ENCODE measurements at regions not wholly inside any gene's neighbourhood (a gene's known extent, or its start where the extent isn't known, plus 50 kb on each side); places are given as distances from the start of the nearest gene placed in this dataset.

GRCh38 chr22:42217752-42218280 is 52.6 kb downstream of the TCF20 start:
- TF ChIP-seq POLR2AphosphoS5 (IDR thresholded peaks at IDR 0.05; ENCODE audit: insufficient read depth in 1 of 2, low read depth in 1 of 2), result no peak
- TF ChIP-seq CTCF (IDR thresholded peaks at IDR 0.05), result no peak
- TF ChIP-seq POLR2A (IDR thresholded peaks at IDR 0.05), result no peak
- peaks cover 0 to 25% of the 10 kb centered on the region in 2 donors for H3K36me3 ChIP-seq
- DNase-seq (ENCODE audit: extremely low spot score in 2 of 2), result no peak
- no peaks in the 10 kb centered on the region for H3K27me3 ChIP-seq
- intact Hi-C loops (cut with DNase I), result no loop called here
- H3K27ac ChIP-seq, result no peak overlapping the region
- no peak overlapping the region for H3K4me3 ChIP-seq
- H3K9me3 ChIP-seq, result no peaks in the 10 kb centered on the region
- peaks cover 21% of the 10 kb centered on the region for H3K4me1 ChIP-seq

DNA sequence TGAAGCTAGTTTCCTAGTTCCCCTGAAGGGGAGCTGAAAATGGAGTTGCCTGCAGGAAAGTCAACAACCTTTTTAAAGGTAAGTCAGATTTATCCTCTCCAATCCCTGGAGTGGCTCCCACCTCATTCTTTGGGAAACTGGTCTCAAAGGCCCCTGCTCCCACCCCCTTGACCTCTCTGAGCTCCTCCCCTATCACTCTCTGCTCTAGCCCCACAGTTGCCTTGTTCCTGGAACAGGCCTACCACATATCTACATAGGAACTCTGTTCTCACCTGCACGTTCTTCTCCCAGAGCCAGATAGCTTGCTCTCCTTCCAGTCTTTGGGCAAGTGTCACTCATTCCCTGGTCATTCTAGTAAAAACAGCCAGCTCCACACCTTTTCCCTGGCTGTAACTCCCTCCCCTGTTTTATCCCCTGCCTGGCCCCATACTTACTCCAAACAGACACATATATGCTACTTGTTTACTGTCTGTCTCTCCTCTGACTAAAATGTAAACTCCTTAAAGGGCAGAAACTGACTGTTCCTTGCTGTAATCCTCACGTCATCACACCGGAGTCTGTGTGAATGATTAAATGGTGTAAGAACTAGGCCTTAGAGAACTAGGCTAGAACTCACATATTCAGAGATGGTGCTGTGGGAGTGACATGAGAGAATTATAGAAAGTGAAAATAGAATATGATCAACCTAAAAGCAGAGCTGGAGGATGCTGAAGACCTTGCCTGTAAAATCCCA is 53.3 kb downstream of the TCF20 start:
- Histone ChIP-seq H3K27ac (no peak overlapping the region), H3K27me3 (no peaks in the 10 kb centered on the region), H3K9me3 (no peaks in the 10 kb centered on the region), H3K4me3 (no peak overlapping the region), H3K4me1 (peaks cover 15% of the 10 kb centered on the region), H3K36me3 (peaks cover 0 to 32% of the 10 kb centered on the region in 2 donors)
- intact Hi-C loops (cut with DNase I), result no loop called here
- TF ChIP-seq POLR2A (IDR thresholded peaks at IDR 0.05), result no peak
- TF ChIP-seq POLR2AphosphoS5 (IDR thresholded peaks at IDR 0.05; ENCODE audit: insufficient read depth in 1 of 2, low read depth in 1 of 2), result no peak
- TF ChIP-seq CTCF (IDR thresholded peaks at IDR 0.05), result no peak
- no peak for DNase-seq (ENCODE audit: extremely low spot score in 2 of 2)

DNA sequence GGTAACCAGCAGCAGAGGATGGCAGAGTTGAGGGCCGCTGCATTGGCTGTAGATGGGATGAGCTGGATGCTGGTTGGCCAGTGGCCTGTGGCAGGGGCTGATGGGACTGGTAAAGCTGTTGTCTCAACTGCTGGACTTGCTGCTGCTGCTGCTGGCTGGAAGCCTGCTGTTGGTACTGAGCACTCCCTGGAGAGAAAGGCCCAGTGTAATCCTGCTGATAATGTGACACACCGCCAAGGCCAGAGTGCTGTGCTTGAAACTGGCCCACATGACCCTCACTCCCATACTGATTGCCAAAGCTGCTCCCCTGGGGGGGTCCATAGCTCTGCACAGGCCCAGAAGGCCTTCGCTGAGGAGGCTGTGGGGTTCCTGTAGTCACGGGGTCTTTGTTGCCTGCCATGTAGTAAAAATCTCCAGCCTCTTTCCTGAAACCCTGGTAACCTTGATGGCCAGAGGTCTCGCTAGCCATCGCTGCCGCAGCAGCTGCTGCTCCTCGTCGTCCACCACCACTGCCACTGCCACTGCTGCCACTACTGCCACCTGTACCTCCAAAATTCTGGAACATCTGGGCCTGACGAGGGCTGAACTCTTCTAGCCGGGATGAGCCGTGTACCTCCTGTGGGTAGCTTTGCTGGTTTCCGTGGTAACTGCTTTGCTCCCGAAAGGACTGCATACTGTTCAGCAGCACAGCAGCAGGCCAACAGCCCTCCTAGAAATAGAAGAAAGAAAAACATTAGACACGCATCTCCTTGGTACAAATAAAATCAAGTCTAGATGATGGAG is 55.6 kb downstream of the TCF20 start:
- DNase-seq (ENCODE audit: extremely low spot score in 2 of 2), result no peak
- no peak overlapping the region for H3K4me3 ChIP-seq
- no peak overlapping the region for H3K27ac ChIP-seq
- intact Hi-C loops (cut with DNase I), result no loop called here
- TF ChIP-seq POLR2AphosphoS5 (IDR thresholded peaks at IDR 0.05; ENCODE audit: insufficient read depth in 1 of 2, low read depth in 1 of 2), result no peak
- TF ChIP-seq CTCF (IDR thresholded peaks at IDR 0.05), result no peak
- no peak for TF ChIP-seq POLR2A (IDR thresholded peaks at IDR 0.05)
- H3K9me3 ChIP-seq, result no peaks in the 10 kb centered on the region
- H3K36me3 ChIP-seq, result peaks cover 0 to 46% of the 10 kb centered on the region in 2 donors
- H3K4me1 ChIP-seq, result peaks cover 15% of the 10 kb centered on the region
- no peaks in the 10 kb centered on the region for H3K27me3 ChIP-seq

DNA sequence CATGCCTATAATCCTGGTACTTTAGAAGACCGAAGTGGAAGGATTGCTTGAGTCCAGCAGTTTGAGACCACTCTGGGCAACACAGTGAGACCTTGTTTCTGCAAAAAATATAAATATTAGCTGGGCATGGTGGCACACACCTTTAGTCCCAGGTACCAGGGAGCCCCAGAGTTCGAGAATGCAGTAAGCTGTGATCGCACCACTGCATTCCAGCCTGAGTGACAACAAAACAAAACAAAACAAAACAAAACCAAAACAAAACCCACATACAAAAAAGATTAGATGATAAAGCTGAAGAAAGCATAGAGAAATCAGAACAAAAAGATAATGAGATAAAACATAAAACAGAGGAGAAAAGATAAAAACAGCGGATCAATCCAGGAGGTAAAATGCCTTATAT is 62.1 kb downstream of the TCF20 start:
- intact Hi-C loops (cut with DNase I), result no loop called here
- no peak for DNase-seq (ENCODE audit: extremely low spot score in 2 of 2)
- no peak for TF ChIP-seq POLR2AphosphoS5 (IDR thresholded peaks at IDR 0.05; ENCODE audit: insufficient read depth in 1 of 2, low read depth in 1 of 2)
- no peak for TF ChIP-seq CTCF (IDR thresholded peaks at IDR 0.05)
- no peak for TF ChIP-seq POLR2A (IDR thresholded peaks at IDR 0.05)
- peaks cover 10% of the 10 kb centered on the region for H3K4me1 ChIP-seq
- no peaks in the 10 kb centered on the region for H3K9me3 ChIP-seq
- H3K27ac ChIP-seq, result no peak overlapping the region
- H3K4me3 ChIP-seq, result no peak overlapping the region
- H3K36me3 ChIP-seq, result peaks cover 0 to 26% of the 10 kb centered on the region in 2 donors
- no peaks in the 10 kb centered on the region for H3K27me3 ChIP-seq

Measured in vagina (tissue), 2 donors.